WERI-Rb-1 (cell line): ENCODE measurements at regions not wholly inside any gene's neighbourhood (a gene's known extent, or its start where the extent isn't known, plus 50 kb on each side); places are given as distances from the start of the nearest gene placed in this dataset.

ENCODE experiments used
- DNase-seq: peaks from one replicate; pipeline ENCODE4 v3.0.0-alpha.2; 2020
- H3K27ac ChIP-seq: fragments of 250-450 bp; sonication (Bioruptor Pico); 2 replicates; pipeline ENCODE4 v1.5.1; 2020; ENCODE audit warnings: mild to moderate bottlenecking, moderate library complexity
- H3K27me3 ChIP-seq: fragments of 250-450 bp; sonication (Bioruptor Pico); 2 replicates; pipeline ENCODE4 v1.5.1; 2021; ENCODE audit warnings: mild to moderate bottlenecking, low read depth, moderate library complexity; ENCODE audit not compliant: insufficient read depth, severe bottlenecking
- H3K36me3 ChIP-seq: fragments of 250-450 bp; sonication (Bioruptor Pico); 2 replicates; pipeline ENCODE4 v1.5.1; 2020; ENCODE audit warnings: mild to moderate bottlenecking, moderate library complexity
- H3K4me3 ChIP-seq: 2 replicates; pipeline ENCODE4 v1.5.1; 2011; ENCODE audit warnings: low read depth, mild to moderate bottlenecking, control low read depth, low read length
- H3K9me3 ChIP-seq: fragments of 250-450 bp; sonication (Bioruptor Pico); 2 replicates; pipeline ENCODE4 v1.5.1; 2021; ENCODE audit warnings: mild to moderate bottlenecking, moderate library complexity; ENCODE audit not compliant: severe bottlenecking
- CTCF ChIP-seq: IDR thresholded peaks from 2 replicates; pipeline ENCODE4 v1.5.1; 2011; ENCODE audit warnings: low read depth, mild to moderate bottlenecking, control low read depth, inconsistent platforms, low read length

DNA sequence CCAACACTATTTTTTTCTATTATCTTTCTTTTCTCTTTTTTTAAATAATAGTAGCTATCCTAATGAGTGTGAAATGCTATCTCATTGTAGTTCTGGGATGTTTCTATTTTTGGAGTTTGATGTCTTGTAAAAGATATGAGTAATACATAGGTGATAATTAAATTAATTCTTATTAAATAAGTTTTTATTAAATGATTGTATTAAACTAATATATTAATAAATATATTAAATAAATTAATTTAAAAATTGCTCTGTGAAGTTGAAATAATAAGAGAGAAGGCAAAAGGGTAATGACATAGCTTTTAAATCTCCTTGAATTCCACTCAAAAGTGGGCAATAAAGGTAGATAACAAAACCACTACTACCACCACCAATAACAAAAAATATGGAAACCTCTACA lies 230.2 kb upstream of the SSTR1 start:
- no peak for DNase-seq
- Histone ChIP-seq H3K27me3 (no peaks in the 10 kb centered on the region), H3K4me3 (no peak overlapping the region), H3K36me3 (no peaks in the 10 kb centered on the region), H3K27ac (no peak overlapping the region), H3K9me3 (no peaks in the 10 kb centered on the region)
- TF ChIP-seq CTCF, result no peak

DNA sequence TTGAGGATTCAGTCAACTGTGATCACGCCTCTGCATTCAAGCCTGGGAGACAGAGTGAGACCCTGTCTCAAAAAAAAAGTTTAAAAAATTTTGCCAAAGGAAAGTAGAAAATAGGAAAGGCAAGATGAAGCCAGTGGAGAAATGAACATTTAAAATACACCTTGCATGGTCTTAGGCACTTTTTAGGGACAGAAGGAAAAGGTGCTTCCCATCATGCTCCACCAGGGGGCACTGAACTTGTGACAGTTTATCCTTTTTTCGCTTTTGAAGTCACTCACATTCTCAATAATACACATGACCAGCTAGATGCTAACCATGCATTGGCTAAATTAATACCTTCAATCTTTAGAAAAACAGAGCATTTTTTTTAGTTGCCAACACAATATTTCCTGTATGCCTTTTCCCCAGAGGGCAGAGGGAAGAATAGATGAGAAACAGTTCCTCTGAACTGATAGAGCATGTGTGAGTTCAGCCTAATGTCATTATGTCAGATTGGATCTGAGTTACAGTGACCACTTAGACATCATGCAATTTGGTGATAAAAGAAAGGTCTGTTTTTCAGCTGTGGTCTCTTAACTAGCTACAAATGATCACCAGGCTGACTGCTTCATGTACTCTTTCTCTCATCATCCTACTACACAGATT lies 221.8 kb upstream of the SSTR1 start:
- H3K36me3 ChIP-seq, result no peaks in the 10 kb centered on the region
- no peaks in the 10 kb centered on the region for H3K27me3 ChIP-seq
- peaks cover 5% of the 10 kb centered on the region for H3K9me3 ChIP-seq
- peak; percentile 72 for TF ChIP-seq CTCF
- H3K4me3 ChIP-seq, result no peak overlapping the region
- DNase-seq, result peak; percentile 50
- H3K27ac ChIP-seq, result no peak overlapping the region

DNA sequence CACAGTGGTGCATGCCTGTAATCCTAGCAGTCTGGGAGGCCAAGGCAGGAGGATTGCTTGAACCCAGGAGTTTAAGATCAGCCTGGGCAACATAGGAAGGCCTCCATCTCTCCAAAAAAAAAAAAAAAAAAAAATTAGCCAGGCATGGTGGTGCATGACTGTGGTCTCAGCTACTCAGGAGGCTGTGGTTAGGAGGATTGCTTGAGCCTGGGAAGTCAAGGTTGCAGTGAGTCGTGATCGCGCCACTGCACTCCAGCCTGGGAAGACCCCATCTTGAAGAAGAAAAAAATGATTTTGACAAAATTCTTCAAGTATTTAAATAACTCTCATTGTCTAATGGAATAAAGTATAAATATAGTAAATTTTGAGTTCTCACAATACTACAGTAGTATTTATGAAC lies 219.2 kb upstream of the SSTR1 start:
- no peak for DNase-seq
- TF ChIP-seq CTCF, result no peak
- no peak overlapping the region for H3K27ac ChIP-seq
- H3K27me3 ChIP-seq, result no peaks in the 10 kb centered on the region
- H3K4me3 ChIP-seq, result no peak overlapping the region
- H3K36me3 ChIP-seq, result no peaks in the 10 kb centered on the region
- H3K9me3 ChIP-seq, result peaks cover 5% of the 10 kb centered on the region

- no peak for TF ChIP-seq CTCF
- Histone ChIP-seq H3K27me3 (no peaks in the 10 kb centered on the region), H3K9me3 (peaks cover 5% of the 10 kb centered on the region), H3K27ac (no peak overlapping the region), H3K36me3 (no peaks in the 10 kb centered on the region), H3K4me3 (no peak overlapping the region)
- DNase-seq, result no peak
Measured at GRCh38 chr14:37991027-37991426, 216.7 kb upstream of the SSTR1 start.

GRCh38 chr14:37992499-37992898 lies 215.2 kb upstream of the SSTR1 start:
- H3K27me3 ChIP-seq, result no peaks in the 10 kb centered on the region
- no peak overlapping the region for H3K27ac ChIP-seq
- peak; percentile 33 for DNase-seq
- no peak overlapping the region for H3K4me3 ChIP-seq
- H3K36me3 ChIP-seq, result no peaks in the 10 kb centered on the region
- no peak for TF ChIP-seq CTCF
- peaks cover 5% of the 10 kb centered on the region for H3K9me3 ChIP-seq

- H3K4me3 ChIP-seq, result no peak overlapping the region
- TF ChIP-seq CTCF, result no peak
- no peak for DNase-seq
- peaks cover 5% of the 10 kb centered on the region for H3K9me3 ChIP-seq
- no peaks in the 10 kb centered on the region for H3K36me3 ChIP-seq
- H3K27ac ChIP-seq, result no peak overlapping the region
- H3K27me3 ChIP-seq, result no peaks in the 10 kb centered on the region
Measured at GRCh38 chr14:37994846-37995372, 212.8 kb upstream of the SSTR1 start.
